AG09309 (cell line): ENCODE measurements at regions not wholly inside any gene's neighbourhood (a gene's known extent, or its start where the extent isn't known, plus 50 kb on each side); places are given as distances from the start of the nearest gene placed in this dataset.
A peak's percentile ranks its signal among the peaks of the same experiment; 100 is the strongest.

Experiments
- DNase-seq: peaks from one replicate; pipeline ENCODE4 v3.0.0-alpha.2; 2010; ENCODE audit warnings: low read depth
- H3K4me3 ChIP-seq: 2 replicates; pipeline ENCODE4 v1.5.1; 2011; ENCODE audit warnings: mild to moderate bottlenecking, low read depth, low read length, moderate library complexity; ENCODE audit not compliant: control insufficient read depth
- TF ChIP-seq, protein P1 (sequence below): IDR thresholded peaks from 2 replicates; pipeline ENCODE4 v1.5.1; 2011; ENCODE audit warnings: mild to moderate bottlenecking, low read depth, low read length, inconsistent platforms; ENCODE audit not compliant: insufficient read depth, control insufficient read depth; ENCODE audit errors: missing control alignments

DNA sequence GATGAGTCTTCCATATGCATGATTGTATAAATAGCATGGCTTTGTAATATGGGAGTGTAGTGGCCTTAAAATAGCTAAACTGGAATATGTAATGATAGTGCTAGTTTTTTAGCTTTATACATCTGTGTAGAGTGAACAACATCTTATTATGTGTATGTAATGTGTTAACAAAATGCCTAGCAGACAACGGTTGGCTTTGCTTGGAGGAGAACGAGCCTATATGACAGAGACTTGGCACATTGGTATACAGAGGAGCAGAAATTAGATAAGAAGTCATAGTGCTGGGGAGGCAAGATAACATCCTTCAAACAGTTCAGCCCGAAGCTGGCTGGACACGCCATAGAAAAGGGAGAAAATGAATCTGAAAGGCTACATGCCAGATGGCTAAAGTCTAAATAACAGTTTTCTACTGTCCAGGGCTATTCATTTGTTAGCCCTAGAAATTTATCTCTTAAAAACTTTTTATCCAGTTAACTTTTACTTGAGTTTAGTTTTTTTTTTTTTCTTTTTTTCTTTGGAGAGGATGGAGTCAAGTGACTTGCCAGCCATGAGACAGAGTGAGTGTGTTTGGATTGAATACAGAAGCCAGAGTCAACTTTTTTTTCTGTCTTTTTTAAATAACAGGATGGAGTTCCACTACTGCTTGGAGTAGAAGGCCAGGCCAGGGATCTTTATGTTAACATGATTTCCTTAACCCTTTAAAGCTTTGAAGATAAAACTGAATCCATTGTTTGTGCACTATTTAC is 214.4 kb upstream of the ACTBL2 start:
- TF ChIP-seq, protein P1, sequence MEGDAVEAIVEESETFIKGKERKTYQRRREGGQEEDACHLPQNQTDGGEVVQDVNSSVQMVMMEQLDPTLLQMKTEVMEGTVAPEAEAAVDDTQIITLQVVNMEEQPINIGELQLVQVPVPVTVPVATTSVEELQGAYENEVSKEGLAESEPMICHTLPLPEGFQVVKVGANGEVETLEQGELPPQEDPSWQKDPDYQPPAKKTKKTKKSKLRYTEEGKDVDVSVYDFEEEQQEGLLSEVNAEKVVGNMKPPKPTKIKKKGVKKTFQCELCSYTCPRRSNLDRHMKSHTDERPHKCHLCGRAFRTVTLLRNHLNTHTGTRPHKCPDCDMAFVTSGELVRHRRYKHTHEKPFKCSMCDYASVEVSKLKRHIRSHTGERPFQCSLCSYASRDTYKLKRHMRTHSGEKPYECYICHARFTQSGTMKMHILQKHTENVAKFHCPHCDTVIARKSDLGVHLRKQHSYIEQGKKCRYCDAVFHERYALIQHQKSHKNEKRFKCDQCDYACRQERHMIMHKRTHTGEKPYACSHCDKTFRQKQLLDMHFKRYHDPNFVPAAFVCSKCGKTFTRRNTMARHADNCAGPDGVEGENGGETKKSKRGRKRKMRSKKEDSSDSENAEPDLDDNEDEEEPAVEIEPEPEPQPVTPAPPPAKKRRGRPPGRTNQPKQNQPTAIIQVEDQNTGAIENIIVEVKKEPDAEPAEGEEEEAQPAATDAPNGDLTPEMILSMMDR = no peak
- no peak for DNase-seq
- no peak overlapping the region for H3K4me3 ChIP-seq

- no peak overlapping the region for H3K4me3 ChIP-seq
- DNase-seq = no peak
- TF ChIP-seq, protein P1 = no peak
Measured at GRCh38 chr5:57696389-57696769, 213.8 kb upstream of the ACTBL2 start.

- DNase-seq = no peak
- H3K4me3 ChIP-seq = no peak overlapping the region
- TF ChIP-seq, protein P1 = no peak
Measured at GRCh38 chr5:57695706-57696388, 213.2 kb upstream of the ACTBL2 start.

DNA sequence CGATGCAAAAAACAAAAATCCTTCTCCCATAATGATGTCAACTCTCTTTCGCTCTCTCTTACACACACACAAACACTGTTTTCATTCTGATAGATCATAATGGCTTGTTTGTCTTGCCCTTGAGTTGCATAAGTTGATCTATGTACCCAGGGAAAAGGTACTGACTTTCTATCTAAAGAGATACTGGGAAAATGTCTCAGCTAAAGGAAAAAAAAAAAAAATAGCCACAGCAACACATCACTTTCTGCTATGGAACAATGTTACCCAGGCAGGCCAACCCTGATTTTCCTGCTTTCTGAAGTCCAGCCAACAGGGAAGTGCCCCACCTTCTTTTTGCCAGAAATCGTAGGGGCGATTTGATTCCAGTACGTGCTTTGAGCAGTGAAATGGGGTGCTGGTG is 212.6 kb upstream of the ACTBL2 start:
- H3K4me3 ChIP-seq = no peak overlapping the region
- TF ChIP-seq, protein P1 = no peak
- DNase-seq = no peak

DNA sequence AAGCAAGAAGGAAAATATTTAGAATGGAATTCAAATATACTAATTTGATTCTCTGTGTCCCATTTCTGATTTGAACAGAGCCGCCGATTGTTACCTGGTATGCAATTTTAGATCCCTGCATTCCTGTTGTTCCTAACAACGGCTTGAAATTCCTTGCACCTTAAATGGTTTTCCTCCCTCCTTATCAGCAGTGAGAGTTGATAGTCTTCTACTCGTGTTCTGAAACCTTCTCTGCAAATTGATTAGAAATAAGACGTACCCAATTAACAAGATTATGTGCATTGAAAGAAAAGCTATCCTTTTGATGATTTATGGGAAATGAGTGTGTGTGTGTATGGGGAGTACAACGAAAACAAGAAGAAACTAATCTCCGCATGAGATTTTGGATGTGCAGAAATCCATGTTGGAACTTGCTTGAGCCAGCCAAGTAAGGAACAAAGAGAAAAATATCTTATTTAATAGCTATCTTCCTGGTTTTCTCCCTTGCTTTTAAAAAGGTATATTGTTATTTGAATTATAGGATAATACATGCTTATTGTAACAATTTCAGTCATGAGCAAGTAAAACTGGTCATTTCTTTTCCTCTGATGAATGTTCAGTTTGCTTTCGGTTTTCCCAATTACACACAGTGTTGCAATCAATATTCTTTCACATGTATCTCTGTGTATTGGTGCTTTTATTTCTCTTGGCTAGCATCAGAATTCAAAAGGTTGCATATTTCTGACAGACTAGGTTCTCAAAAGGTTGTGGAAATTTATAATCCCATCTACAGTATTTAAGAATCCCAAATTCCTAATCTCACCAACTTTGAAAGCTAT is 211.1 kb upstream of the ACTBL2 start:
- H3K4me3 ChIP-seq = no peak overlapping the region
- no peak for DNase-seq
- TF ChIP-seq, protein P1 = no peak

GRCh38 chr5:57692582-57693487 is 210.2 kb upstream of the ACTBL2 start:
- TF ChIP-seq, protein P1 = no peak
- DNase-seq = peak; percentile 66

More at GRCh38 chr5:57692582-57693487, 210.2 kb upstream of the ACTBL2 start:
- no peak overlapping the region for H3K4me3 ChIP-seq
